NCI-H748 (cell line): ENCODE measurements at regions not wholly inside any gene's neighbourhood (a gene's known extent, or its start where the extent isn't known, plus 50 kb on each side); places are given as distances from the start of the nearest gene placed in this dataset.
A peak's percentile ranks its signal among the peaks of the same experiment; 100 is the strongest.

Source experiments
- DNase-seq: peaks from one replicate; lab custom pipeline; 2025; ENCODE audit not compliant: unreplicated experiment; lab: John Stamatoyannopoulos, UW

DNA sequence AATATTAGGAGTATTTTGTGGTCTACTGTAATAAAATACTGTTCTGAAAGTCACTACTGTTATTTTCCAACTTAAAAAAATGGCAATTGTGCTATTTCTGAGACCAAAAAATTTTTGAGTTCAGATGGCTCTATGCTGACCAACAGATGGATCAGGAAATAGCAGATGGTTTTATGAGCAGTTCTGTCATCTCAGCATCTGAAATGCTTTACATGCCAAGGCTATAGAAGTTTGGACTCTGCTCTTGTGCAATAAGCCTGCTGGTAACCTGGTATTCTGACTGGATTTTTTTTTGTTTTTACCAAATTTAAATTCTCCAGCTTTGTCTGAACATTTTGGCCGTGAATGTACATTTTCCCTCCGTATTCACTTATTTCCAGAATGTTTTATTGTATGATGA lies 1127.5 kb downstream of the GRIK2 start:
- no peak for DNase-seq

DNA sequence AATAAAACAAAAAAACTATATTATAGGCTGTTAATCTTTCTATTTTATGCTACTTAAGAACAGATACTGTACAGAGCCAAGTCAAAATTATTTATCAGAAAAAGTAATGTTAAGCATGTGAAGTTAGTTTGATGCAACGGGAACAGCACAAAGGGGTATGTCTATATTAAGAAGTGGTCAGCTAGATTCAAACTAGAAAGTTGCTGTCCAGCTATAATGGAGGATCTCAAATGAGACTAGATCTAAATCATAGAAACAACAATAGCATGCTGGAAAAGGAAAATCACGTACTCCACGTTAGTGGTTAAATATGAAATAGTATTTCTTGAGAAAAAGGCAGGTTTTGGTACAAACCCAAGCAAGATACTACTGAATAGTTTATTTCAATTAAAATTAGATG lies 1124.0 kb downstream of the GRIK2 start:
- DNase-seq, result peak; percentile 5

DNA sequence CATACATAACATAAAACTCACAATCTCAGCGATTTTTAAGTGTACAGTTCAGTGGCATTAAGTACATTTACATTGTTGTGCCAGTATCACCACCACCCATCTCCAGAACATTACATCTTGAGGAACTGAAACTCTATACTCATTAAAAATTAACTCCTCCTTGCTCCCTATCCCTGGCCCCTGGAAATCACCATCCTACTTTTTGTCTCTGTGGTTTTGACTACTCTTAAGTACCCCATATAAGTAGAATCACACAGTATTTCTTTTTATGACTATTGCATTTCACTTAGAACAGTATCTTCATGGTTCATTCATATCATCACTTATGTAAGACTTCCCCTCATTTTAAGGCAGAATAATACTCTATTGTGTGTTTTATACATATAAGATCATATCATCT lies 1108.1 kb downstream of the GRIK2 start:
- no peak for DNase-seq

DNA sequence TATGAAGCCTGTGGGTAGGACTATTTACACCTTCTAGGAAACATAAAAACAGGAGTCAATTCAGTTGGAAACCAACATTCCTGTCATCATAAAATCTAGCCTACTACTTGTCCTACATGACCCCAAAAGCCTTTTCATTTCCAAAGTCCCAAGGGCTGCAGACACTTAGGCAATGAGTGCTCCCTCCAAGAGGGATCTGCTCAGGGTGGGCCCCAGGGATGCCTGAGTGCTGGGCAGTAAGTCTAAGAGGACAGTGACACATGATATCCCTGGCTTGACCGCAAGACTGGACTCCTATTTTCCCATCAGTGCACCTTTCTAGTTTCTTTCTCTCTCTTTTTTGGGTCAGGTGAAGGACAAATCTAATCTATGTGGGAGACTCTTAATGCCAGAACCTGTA lies 1101.3 kb downstream of the GRIK2 start:
- DNase-seq, result no peak

DNA sequence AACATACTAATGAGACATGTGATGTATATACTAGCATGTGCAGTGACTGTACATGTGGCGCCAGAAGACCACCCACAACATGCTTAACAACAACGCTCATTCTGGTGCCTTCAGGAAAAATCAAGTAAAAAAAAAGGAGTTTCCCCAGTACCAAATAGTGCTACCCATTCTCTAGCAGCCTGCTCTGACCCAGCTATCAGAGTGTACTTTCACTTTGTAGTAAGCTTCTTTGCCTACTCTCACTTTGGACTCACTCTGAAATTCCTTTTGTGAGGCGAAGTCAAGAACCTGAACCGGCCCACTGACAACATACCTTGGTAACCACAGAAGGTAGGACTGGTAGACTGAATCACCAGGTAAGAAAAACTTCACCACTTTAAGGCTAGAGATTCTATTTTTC lies 1100.0 kb downstream of the GRIK2 start:
- DNase-seq, result no peak

DNA sequence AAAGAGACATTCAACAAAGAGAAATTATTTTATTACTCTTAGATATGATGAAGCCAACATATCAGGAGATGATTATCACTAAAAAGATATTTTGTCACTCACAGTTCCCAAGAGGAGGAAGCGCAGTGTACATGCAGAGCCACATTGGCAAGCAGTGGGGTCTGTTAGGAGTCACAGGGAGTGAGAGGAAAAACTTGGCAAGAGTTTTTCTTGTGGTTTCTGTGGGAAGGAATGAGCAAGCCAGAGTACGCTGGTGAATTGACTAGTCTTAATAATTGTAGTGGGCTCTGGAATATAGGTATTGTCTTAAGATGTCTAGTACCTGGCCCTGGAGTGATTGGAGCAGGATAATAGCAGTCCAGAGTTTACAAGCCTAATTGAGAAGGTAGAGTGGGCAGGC lies 1095.2 kb downstream of the GRIK2 start:
- no peak for DNase-seq

DNA sequence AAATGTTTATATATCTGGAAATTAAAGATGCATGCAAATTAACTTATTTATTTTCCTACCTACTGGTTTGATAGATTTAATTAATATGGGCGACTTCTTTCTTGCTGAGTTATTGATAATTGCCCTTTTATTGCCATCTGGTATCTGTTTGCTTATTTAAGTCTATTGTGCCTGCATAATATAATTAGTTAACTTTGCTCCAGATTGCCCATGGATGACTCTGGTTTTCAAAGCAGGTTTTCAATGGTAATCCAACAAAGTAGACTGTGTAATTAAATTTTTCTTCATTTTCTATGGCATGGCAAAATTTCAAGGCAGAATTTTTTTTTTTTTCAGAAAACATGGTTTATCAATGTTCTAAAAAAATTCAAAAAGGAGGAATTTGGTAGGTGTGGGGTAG lies 1092.0 kb downstream of the GRIK2 start:
- peak; percentile 26 for DNase-seq

DNA sequence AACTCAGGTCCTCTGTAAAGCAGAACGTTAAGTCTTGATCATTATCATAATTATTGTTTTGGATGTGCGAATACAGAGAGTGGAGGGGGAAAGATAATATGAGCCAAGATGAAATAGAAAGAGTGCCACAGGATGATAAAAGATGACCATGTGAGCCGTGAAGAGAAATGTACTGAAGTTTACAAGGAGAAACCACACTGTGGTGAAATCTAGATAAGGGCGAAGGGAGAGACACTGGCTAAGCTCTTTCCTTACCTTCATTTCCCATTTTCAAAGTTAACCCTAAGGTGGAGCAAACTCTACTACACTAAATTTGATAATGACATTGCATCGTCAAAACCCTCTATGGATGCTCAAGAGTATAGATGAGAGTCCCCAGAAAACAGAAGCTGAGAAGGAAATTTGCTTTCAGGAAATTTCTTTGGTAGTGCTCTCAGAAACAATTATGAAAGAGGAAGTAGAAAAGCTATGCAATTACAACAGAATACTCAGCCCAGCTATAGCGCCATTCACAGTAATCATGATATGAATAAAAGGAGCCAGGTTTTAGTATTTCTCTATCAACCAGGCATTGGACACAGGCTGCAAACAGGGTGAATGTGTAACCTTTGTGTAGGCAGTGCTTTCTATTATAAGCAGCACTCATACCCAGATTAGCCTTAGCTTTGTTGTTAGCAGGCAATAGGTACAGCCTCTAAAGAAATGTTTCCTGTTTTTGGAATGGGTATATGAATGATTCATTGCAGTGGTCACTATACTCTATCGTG lies 1080.7 kb downstream of the GRIK2 start:
- DNase-seq, result no peak

DNA sequence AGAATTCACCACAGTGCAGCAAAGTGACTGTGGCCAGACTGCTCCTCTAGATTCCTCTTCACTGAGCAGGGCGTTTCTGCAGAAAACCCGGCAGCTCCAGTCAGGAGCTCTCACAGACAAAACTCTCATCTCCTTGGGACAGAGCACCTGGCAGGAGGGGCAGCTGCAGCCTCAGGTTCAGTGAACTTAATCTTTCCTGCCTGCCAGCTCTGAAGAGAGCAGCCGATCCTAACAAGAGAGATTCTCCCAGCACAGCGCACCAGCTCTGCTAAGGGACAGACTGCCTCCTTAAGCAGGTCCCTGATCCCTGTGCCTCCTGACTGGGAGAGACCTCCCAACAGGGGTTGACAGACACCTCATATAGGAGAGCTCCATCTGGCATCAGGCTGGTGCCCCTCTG lies 1065.5 kb downstream of the GRIK2 start:
- DNase-seq, result no peak

DNA sequence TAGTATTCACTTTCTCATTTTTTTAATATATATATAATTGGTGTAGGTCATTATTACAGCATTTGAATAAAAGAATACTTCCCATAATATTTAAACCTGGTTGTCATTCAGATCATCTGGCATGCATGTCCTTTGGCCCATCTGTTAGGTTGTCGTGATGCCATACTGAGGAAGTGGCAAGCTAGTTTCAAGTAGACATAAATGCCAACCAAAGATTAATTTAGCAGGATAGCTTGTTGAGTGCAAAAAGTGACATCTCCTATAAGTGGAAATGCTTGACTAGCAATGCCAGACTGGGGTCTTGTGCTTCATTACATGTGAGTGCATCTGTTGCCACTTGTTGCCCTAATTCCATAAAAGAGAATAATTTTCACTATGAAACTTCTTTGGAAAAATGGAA lies 1044.7 kb downstream of the GRIK2 start:
- no peak for DNase-seq

DNA sequence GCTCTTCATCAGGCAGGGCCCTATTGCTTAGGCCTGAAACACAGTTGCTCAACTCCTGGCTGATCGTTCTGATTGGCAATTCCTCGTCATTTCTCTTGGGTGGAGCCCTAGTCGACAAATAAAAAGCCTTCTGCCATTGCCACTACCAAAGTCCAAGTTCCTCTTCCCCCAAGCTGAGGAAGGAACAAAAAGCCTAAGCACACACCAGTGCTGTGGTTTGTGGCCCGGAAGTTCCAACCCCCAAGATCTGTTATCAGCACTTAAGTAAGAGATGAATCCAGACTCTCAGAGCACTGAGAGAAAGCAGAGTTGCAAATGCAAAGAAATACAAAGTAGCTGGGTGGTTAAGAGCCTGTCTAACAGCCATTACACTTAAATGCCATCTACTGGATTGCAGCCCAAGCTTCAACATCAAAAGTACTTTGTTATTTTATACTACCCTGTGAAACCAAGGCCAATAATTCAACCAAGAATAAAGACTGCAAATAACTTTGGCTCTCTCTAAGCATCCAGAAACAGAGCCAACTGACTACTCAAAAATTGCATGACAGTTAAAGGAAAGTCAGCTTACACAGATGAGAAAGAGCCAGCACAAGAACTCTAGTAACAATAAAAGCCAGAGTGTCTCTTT lies 1024.0 kb downstream of the GRIK2 start:
- DNase-seq, result no peak

DNA sequence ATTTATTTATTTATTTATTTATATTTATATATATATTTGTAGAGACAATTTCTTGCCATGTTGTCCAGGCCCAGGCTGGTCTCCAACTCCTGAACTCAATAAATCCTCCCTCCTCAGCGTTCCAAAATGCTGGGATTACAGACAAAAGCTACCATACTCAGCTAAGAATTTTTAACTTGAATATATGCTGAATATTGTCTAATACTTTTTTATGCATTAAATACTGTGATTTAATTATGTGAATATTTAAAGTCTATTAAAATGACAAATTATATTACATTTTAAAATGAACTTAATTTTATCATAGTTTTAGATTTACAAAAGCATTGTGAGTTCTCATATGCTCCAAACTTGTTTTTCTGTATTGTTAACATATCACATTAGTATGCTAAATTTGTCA lies 1022.4 kb downstream of the GRIK2 start:
- no peak for DNase-seq

DNA sequence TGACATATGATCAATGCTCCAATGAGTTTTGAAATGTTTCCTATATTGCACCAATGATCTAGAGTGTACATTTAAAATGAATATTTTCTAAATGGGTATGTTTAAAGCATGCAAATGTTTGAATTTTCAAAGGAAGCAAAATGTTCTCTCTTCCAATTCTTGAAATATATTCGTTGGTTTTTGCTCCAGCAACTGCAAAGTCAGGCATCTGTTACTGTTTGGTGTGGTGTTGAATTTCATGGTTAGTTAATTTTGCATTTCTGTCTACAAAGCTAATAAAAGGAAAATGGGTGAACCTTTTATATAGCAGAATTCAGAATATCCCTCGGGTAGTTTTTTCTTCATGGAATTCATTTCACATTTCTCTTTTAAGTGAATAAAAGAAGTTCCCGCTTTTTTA lies 1018.3 kb downstream of the GRIK2 start:
- peak; percentile 33 for DNase-seq

DNA sequence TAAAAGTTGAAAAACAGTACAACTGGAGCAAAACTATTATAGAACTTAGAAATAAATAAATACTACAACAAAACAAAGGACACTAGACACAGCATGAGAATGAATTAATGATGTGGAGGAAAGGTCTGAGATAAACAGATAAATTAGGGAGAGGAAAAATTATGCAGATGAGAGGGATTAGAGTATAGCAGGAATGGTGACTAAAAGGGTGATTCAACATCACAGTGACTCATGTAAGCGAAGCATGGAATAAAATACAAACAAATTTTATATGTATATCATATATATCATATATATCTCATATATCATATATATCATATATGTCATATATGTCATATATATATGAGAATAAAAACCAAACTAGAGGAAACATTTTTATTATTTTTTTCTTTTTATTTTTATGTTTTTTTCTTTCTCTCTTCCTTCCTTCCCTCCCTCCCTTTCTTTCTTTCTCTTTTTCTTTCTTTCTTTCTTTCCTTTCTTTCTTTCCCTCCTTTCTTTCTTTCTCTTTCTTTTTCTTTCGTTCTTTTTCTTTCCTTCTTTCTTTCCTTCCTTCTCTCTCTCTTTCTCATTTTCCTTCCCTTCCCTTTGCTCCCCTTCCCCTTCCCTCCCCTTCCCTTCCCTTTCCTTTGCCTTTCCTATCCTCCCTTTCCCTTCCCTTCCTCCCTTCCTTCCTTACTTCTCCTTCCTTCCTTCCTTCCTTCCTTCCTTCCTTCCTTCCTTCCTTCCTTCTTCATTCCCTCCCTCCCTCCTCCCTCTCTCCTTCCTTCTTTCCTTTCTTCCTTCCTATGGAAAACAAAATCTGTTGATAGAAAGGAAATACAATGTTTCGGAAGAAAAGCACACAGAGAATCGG lies 1014.6 kb downstream of the GRIK2 start:
- DNase-seq, result no peak

DNA sequence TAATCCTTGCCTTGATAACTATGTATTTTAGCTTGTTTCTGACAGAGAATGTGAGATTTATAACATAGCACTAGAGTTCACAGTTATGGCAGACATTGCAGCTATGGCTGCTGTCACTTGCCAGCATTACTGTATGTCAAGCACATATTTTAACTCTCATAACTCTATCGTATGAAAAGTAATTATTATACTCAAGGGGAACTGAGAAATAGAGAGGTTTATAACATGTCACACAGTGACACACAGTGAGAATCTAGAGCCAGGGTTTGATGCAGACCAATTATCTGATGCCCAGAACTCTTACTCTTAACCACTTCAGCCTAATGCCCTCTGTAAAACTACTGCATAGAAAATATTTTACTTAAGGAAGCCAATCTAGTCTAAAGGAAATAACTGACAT lies 1012.4 kb downstream of the GRIK2 start:
- DNase-seq, result no peak

DNA sequence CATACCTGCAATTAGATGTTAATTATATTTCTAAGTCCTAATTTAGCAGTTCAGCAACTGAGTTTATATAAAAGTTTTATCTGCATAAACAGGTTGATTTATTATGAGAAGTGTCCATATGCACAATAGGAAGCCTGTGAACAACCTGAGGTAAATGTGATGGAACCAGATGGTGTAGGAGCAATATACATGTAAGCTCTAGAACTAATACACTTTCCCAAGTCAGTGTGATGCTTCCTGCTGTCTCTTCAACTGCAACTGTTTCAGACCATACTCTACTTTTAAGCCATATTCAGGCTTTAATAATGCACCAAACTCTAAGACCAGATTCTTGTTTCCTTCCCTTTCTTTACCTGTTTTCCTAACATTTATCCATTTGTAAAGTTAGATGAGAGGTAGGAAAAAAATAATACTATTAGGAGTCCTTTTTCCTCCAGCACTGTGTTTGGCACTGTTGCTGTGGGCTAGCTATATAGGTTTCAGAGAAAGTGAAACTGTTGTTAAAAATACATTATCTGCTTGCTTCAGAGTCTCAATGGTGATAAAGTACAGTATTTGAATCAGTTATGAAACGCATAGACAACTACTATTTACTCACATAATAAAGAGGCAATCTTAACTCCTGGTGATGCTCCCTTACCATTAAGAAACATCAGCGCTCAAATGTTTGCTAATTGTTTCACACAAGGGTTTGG lies 1009.3 kb downstream of the GRIK2 start:
- no peak for DNase-seq

DNA sequence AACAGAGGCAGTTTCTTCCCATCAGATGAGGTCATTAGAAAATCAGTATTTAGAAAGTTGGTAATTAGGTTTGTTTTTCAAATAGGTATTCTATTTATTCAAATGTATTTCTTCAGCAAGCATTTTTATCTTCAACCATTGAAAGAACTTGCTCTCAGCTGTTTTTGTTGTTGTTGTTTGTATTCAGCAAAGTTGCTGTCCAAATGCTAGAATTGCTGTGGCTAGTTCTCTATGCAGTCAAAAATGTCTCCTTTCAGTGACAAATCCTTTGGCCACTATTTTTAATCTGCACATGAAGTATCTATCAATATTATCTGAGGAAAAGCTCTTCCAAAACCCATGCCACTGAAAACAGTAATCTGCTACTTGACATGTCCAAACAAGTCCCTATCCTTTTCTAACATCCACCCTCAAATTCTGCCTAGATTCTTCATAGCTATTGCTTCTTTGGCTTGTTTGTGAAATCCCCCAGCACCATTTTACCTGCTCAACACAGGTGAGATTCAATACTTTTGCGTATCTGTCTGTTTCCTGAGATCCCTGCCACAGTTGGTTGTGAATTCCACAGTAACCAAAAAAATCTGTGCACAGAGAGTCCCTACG lies 1005.4 kb downstream of the GRIK2 start:
- no peak for DNase-seq

DNA sequence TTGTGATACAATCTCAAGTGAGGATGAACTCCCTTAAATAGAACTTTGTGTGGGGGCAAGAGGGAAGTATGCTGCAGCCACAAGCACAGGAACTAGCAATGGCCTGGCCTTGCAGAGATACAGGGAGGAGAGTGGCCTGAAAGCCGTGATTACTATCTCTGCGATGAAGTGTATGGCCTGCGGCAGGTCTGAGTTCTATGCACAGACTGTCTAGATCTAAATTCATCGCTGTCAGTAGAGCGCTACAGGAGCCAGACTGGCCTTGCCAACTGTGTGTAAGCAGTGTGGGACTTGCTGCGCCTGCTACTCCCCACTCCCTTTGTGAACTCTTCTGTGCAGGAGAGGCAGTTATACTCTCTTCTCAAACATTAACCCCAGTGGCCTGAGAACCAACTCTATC lies 997.0 kb downstream of the GRIK2 start:
- no peak for DNase-seq

DNA sequence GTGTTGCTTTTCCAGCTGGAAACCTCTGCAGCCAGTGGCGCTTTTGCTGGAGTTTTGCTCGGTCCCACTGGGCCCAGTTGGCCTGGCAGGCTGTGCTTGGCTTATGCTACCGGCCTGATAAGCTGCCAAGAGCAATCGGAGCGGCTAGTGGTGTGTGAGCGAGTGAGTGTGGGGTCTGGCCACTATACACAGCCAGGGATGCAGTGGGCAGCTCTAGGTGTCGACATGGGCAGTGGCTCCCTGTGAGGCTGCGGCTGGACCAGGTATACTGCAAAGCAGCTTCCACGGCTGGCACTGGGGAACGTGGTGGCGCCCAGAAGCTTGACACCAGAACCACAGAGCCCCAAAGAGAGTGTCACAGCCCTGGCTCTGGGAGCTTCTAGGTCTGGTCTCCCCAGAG lies 996.5 kb downstream of the GRIK2 start:
- DNase-seq, result no peak

DNA sequence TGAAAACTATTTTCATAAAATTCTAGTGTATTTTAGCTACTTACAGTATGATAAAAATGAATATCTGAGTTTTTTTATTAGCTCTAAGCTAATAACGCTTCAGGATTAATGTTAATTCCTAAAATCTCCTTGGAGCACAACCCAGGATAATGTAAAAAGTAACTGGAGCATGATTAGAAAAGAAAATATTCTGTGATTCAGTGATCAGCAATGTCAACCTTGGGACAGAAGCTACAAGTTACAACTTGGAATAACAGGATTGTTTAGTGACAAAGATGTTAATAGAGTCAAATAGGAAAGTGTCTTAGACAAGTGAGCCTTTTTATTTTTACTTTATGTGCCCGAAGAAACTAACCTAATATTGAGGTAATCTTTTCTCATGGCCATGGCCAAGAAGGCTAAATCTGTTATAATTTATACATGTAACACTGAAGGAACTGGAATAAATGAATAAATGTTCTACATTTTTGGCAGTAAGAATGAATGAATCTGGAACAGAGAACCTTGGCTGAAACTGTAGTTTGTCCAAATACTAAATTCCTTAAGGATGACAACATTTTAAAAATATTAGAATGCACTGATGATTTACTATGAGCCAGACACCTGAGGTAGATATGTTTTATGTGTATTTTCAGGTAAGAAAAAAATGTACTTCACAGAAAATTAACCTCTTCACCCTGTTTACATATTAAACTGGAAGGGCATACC lies 994.0 kb downstream of the GRIK2 start:
- DNase-seq, result no peak
